Fibroblast of villous mesenchyme (primary cell): ENCODE measurements at regions not wholly inside any gene's neighbourhood (a gene's known extent, or its start where the extent isn't known, plus 50 kb on each side); places are given as distances from the start of the nearest gene placed in this dataset.

Experiments
- DNase-seq: peaks from one replicate; pipeline ENCODE4 v3.0.0-alpha.2; 2010; ENCODE audit warnings: low read depth
- H3K4me3 ChIP-seq: 2 replicates; pipeline ENCODE4 v1.5.1; 2011; ENCODE audit warnings: low read depth, mild to moderate bottlenecking, low read length
- CTCF ChIP-seq: IDR thresholded peaks from 2 replicates; pipeline ENCODE4 v1.5.1; 2012; ENCODE audit warnings: low read depth, mild to moderate bottlenecking, low read length; ENCODE audit not compliant: insufficient read depth

- no peak for DNase-seq
- TF ChIP-seq CTCF: no peak
These were observed 54.4 kb upstream of the CFAP46 start for GRCh38 chr10:132996603-132997343.

GRCh38 chr10:132995909-132996602, 53.7 kb upstream of the CFAP46 start:
- no peak overlapping the region for H3K4me3 ChIP-seq
- TF ChIP-seq CTCF: no peak
- no peak for DNase-seq

More at GRCh38 chr10:132996603-132997343, 54.4 kb upstream of the CFAP46 start:
- no peak overlapping the region for H3K4me3 ChIP-seq

- DNase-seq: no peak
- no peak overlapping the region for H3K4me3 ChIP-seq
- TF ChIP-seq CTCF: no peak
These were observed 52.4 kb upstream of the CFAP46 start for GRCh38 chr10:132994811-132995210.

DNA sequence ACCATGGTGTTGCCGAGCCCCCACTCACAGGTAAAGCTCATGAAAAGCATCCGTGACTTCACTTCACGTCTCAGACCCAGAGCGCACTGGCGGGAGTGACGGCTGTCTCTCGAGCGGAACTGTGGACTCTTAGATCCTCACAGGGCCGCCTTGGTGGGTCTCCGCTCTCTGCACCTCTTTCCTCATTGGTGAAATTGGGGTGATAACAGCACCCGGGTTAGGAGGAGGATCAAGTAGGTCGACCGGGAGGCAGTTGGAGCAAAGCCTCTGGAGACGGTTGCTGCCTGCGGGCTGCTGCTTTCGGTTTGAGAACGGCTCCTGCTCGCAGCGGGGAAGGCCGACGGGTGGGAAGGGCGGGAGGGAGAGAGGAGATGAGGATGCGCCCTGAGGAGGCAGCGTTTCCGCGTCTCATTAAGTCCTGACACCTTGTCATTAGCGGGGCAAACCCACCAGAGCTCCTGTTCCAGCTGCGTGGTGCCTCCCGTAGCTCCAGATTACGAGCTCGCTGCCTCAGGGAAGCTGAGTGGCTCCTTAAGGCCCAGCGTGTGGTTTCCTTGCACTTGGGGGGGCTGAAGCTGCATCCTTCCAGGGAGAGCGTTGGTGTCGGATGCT, 51.9 kb upstream of the CFAP46 start:
- TF ChIP-seq CTCF: no peak
- peak overlapping the region; percentile 35 for H3K4me3 ChIP-seq
- peak; percentile 16 for DNase-seq

GRCh38 chr10:132993271-132994184, 51.2 kb upstream of the CFAP46 start:
- no peak for DNase-seq
- no peak overlapping the region for H3K4me3 ChIP-seq
- no peak for TF ChIP-seq CTCF

- no peak for TF ChIP-seq CTCF
These were observed 50.3 kb upstream of the CFAP46 start for GRCh38 chr10:132992433-132993215.

More at GRCh38 chr10:132992433-132993215, 50.3 kb upstream of the CFAP46 start:
- no peak overlapping the region for H3K4me3 ChIP-seq
- DNase-seq: no peak
